ENCODE measurements at regions not wholly inside any gene's neighbourhood (a gene's known extent, or its start where the extent isn't known, plus 50 kb on each side); places are given as distances from the start of the nearest gene placed in this dataset.

- TF ChIP-seq POLR2A (IDR thresholded peaks at IDR 0.05; ENCODE audit: low read length) (no peak), GATA1 (IDR thresholded peaks at IDR 0.05; ENCODE audit: low read depth, low read length) (no peak)
Observed at GRCh38 chr1:4088676-4089075, 188.6 kb upstream of the C1orf174 start.

Data from erythroblast (primary cell).